WI38 (cell line): ENCODE measurements at regions not wholly inside any gene's neighbourhood (a gene's known extent, or its start where the extent isn't known, plus 50 kb on each side); places are given as distances from the start of the nearest gene placed in this dataset.

Experiments used
- H3K4me3 ChIP-seq: 2 replicates; pipeline ENCODE4 v1.5.1; 2011; ENCODE audit warnings: low read depth, mild to moderate bottlenecking, control low read depth, low read length
- CTCF ChIP-seq: IDR thresholded peaks from 2 replicates; pipeline ENCODE4 v1.5.1; 2012; ENCODE audit warnings: low read depth, mild to moderate bottlenecking, control low read depth, low read length

GRCh38 chr20:1809131-1809572 lies 86.1 kb upstream of the SIRPA start:
- H3K4me3 ChIP-seq = no peak overlapping the region
- no peak for TF ChIP-seq CTCF

- TF ChIP-seq CTCF = no peak
- no peak overlapping the region for H3K4me3 ChIP-seq
Measured at GRCh38 chr20:1808101-1808500, 87.1 kb upstream of the SIRPA start.

- TF ChIP-seq CTCF = no peak
Measured at GRCh38 chr20:1807394-1807793, 87.8 kb upstream of the SIRPA start.

GRCh38 chr20:1806456-1806855 lies 88.8 kb upstream of the SIRPA start:
- no peak for TF ChIP-seq CTCF
- no peak overlapping the region for H3K4me3 ChIP-seq

More at GRCh38 chr20:1807394-1807793, 87.8 kb upstream of the SIRPA start:
- H3K4me3 ChIP-seq = no peak overlapping the region

- no peak for TF ChIP-seq CTCF
- no peak overlapping the region for H3K4me3 ChIP-seq
Measured at GRCh38 chr20:1805816-1806215, 89.4 kb upstream of the SIRPA start.

GRCh38 chr20:1805161-1805581 lies 90.0 kb upstream of the SIRPA start:
- no peak overlapping the region for H3K4me3 ChIP-seq
- TF ChIP-seq CTCF = no peak

GRCh38 chr20:1804554-1804956 lies 90.7 kb upstream of the SIRPA start:
- TF ChIP-seq CTCF = no peak
- no peak overlapping the region for H3K4me3 ChIP-seq
